ENCODE measurements at regions not wholly inside any gene's neighbourhood (a gene's known extent, or its start where the extent isn't known, plus 50 kb on each side); places are given as distances from the start of the nearest gene placed in this dataset.
"Not testable (repeated sequence)": the region's sequence is repeated elsewhere in the genome, so short reads cannot be mapped to it uniquely, and the experiment has no call there.

- not testable (repeated sequence) for DNase-seq (ENCODE audit: low read depth in 2 of 3, low spot score in 2 of 3)
Observed at GRCh38 chr4:128422296-128422695, 134.7 kb upstream of the PGRMC2 start.

DNA sequence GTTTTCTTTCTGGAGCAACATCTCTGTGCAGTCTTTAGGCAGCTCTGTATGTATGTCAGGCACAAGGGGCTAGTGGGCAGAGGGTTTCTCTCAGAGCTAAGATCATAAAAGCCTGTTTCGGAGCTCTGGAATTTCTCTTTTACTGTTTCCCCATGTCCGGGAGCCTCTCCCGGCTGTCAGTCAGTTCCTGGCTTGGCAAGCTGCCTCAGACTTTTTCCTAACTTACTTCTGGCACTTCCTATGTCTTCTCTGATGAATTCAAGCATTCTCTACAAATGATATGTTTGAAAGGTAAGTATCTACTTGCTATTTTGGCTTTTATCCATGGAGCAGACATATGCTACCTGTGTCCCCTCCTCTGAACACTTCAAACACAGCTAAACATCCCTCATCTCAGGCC, 129.3 kb upstream of the PGRMC2 start:
- DNase-seq (ENCODE audit: low read depth in 2 of 3, low spot score in 2 of 3), result no peak

DNA sequence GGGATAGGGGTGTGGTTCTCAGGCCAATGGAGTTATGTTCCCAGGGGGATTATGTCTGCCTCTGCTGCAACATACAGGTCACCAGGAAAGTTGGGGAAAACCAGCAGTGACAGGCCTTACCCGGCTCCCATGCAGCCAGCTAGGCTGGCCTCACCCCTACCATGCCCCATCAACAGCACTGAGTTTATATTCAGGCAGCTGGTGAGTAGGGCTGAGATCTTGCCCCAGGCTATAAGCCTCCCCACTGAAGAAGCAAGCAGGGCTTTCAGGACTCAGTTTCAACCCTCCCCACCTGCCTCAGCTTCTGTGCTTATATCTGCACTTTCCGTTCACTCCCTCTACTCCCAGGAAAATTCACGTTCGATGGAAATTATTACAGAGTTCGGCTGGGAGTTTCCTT, 122.4 kb upstream of the PGRMC2 start:
- no peak for DNase-seq (ENCODE audit: low read depth in 2 of 3, low spot score in 2 of 3)

GRCh38 chr4:128403586-128403985, 116.0 kb upstream of the PGRMC2 start:
- DNase-seq (ENCODE audit: low read depth in 2 of 3, low spot score in 2 of 3), result no peak

GRCh38 chr4:128394778-128395177, 107.2 kb upstream of the PGRMC2 start:
- DNase-seq (ENCODE audit: low read depth in 2 of 3, low spot score in 2 of 3), result no peak

DNA sequence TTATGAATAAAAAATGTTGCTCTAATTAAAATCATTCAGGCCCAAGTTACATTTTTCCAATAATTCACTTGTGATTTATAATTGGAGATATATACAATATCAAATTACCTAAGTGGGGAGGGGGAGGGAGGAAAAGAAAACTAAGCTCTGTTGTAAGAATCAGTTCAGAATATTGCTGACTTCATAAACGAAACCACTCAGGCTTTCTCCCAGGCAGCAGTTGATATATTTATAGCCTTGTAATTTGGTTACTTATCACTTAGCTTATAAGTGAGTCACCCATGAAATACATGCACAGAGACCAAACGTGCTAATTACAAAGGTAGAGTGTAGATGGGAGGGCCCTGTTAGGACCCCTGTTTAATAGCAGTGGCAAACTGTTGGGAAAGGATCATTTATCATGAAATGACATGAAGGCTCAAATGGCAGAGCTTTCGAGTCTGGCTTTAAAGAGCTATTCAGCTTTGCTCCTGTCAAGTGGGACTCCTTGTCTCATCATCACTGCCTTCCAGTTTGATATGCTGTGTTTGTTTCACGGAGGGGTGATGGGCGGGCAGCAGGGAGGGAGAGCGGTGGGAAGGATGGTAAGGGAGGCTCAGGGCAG, 105.6 kb upstream of the PGRMC2 start:
- peak in 1 of 3 donors; percentile 6 for DNase-seq (ENCODE audit: low read depth in 2 of 3, low spot score in 2 of 3)

- DNase-seq (ENCODE audit: low read depth in 2 of 3, low spot score in 2 of 3), result no peak
Observed at GRCh38 chr4:128390475-128390996, 102.9 kb upstream of the PGRMC2 start.

DNA sequence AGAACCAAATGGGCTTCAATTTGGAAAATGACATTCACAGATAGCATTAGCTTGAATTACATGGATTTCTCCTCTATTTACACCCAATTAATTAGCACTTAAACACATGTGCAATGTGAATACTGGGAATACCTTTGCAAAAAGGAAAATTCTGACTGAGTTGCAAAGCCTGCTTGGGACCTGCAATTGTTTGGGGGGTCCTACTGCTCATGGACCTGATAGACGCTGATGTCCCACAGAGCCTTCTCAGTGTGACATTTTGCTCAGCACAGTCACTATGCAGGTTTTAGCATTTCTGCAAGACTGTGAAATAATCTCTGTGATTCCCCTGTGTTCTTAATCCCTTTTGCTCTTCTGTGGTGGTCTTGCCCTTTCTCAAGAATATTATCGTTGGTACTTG, 101.2 kb upstream of the PGRMC2 start:
- DNase-seq (ENCODE audit: low read depth in 2 of 3, low spot score in 2 of 3), result no peak

DNA sequence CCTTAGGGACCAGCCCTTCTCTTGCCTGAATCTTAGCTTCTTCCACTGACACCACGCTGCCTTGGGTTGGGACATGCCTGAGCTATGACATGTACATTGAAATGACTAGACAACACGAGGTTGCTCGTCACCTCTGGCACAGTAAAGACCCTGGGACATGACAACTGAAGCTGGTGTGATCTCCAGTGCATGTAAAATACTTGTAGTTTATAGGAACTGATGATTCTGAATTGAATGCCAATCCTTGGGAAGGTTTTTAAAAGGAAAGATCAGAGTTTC, 100.7 kb upstream of the PGRMC2 start:
- DNase-seq (ENCODE audit: low read depth in 2 of 3, low spot score in 2 of 3), result no peak

- no peak for DNase-seq (ENCODE audit: low read depth in 2 of 3, low spot score in 2 of 3)
Observed at GRCh38 chr4:128387600-128388351, 100.2 kb upstream of the PGRMC2 start.

DNA sequence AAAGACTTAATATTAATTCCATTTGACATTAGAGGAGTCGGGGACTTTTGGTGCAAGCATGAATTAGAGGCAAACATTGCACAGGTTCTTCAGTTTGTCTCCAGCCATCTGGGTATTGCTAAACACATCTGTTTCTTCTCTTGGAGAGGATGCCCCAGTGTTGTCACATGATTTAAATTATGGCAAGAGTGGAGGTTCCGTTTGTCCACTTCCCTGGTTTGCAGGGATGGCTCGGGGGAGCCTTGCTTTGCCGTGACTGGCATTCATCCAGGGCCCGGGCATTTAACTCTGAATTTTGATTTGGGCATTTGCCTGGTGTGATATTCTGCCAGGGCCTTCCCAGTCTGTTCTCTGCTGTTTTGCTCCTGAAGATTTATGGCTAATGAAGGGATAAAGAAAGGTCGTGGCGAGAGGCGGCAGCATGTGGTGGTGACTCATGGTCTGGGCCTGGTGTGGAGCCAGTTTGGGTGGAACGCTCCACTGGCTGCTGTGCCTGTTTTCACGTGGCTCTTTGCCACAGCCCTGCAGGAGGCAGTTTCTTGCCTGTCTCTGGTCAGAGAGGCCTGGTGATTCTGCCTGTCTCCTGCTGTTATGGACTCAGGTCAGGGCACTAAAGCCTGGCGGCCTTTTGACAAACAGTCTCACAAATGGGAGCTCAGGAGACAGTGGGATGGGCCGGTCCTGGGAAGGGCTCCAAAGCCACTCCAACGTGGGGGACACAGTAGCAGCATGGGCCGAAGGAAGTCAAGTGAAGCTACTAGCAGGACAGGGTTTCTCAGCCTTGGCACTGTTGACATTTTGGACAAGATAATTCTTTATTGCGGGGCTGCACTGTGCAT, 99.4 kb upstream of the PGRMC2 start:
- peak in 2 of 3 donors; percentile 20 to 23 for DNase-seq (ENCODE audit: low read depth in 2 of 3, low spot score in 2 of 3)

DNA sequence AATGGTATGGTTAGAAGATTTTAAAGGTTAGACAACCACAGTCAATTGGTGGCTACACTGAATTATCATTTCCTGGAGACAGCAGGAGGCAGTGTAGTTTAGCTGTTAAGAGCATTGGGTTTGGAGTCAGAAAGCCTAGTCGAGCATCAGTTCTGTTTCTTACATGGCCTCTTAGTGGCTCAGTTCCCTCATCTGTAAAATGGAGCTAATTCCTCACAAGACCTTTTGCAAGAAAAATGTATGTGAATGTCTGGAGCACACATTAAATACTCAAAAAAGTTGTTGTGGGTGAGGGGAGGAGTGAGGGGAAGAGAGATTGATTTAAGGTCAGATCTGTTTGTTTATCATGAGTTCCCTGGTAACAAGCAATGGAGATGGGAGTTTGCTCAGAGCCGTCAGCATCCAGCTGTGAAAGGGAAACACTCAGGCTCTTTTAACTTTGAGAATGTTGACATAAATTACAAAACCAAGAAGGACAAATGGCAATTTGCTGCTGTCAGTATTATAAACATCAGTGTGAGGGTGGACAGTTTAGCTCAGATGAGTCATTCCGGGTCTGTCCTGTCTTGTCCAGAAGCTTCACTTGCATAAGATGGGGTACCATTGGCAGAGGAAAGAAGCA, 98.2 kb upstream of the PGRMC2 start:
- peak in 1 of 3 donors; percentile 7 for DNase-seq (ENCODE audit: low read depth in 2 of 3, low spot score in 2 of 3)

DNA sequence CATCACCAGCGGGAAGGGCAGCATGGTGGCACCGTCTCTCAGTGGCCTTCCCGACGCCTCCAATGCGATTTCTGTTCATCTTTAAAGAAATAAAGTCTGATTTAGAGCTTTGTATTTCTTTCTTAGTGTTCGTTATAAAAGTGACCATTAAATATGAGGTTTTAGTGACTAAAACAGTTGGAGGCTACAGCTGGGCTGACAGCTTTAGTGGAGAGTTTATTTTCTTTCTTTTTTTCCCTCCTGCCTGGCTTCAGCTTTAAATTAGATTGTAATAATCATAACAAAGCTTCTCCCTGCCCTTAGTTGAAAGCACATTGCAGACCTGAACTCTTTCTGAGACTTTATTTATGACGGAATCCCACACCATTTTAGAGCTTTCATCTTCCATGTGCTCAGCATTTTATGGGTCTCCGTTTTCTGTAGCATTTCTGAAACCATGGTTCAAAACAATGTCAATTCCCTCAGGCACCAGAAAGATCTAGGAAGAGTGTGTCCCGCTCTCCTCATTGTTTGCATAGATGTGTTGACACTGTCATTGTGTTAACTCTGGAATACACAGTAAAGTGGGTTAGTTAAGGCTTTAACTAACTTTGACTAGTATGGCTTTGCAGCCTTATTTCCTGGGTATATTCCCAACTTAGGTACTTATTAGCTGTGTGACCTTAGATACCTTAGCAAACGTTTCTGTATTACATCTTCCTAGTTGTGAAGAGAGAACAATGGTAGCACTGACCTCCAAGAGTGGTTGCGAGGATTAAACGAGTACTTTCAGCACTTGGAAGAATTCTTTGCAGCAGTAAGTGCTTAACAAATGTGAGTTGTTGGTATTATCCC, 97.4 kb upstream of the PGRMC2 start:
- no peak for DNase-seq (ENCODE audit: low read depth in 2 of 3, low spot score in 2 of 3)

DNA sequence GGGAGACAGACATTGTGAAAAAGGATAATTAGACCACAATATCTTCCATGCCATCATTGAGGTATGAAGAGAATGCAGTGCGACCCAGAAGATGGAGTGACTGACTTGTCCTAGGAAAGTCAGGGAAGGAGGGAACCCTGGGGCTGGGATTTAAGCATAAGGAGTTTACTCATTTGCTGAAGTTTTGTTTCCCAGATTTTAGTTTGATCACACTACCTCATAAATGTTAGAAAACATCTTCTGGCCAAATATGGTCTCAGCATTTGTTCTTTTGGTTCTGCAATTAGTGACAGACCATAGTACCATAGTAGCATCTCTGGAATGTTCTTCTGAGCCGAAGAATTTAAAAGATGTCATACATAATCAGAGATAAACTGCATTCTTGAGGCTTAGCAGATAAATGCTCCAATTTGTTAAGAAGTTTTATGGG, 96.5 kb upstream of the PGRMC2 start:
- DNase-seq (ENCODE audit: low read depth in 2 of 3, low spot score in 2 of 3), result no peak

- DNase-seq (ENCODE audit: low read depth in 2 of 3, low spot score in 2 of 3), result no peak
Observed at GRCh38 chr4:128381748-128382559, 94.3 kb upstream of the PGRMC2 start.

DNA sequence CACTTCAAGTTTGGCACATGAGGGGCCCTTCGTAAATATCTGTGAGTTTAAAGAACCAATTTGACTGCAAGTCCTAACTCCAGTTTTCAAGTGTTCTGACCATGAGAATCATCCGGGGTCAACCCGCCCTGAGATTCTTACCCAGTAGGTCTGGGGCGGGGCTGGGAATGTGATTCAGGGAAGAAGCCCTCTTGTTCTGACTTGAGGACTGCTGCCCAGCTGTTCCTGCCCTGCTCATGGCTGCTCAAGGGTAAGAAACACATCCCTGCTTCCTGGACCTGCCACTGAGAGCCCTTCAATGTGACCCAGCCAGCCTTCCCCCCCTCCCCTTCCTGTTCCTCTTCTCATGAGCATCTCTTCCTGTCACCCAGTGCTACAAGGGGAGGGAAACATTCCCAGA, 92.7 kb upstream of the PGRMC2 start:
- DNase-seq (ENCODE audit: low read depth in 2 of 3, low spot score in 2 of 3), result no peak

DNA sequence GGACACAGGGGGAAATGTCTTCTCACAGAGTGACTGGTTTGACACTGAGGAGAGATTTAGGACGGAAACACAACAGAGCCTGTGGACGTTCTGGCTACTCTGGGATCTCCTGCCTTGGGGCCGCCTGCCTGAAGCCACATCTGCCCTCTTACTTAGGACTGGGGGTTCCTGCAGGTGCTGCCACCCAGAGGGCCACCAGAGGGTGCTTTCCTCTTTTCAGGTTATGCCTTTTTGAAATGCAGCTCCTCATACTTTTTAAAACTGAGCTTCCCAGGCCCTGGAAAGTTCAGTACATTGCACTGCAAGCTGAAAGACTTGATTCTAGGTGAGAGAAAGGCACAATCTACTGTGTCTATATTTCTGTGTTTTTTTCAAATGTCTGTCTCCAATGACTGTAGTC, 92.2 kb upstream of the PGRMC2 start:
- DNase-seq (ENCODE audit: low read depth in 2 of 3, low spot score in 2 of 3), result peak in 1 of 3 donors; percentile 25

GRCh38 chr4:128378668-128379067, 91.1 kb upstream of the PGRMC2 start:
- DNase-seq (ENCODE audit: low read depth in 2 of 3, low spot score in 2 of 3), result no peak

- DNase-seq (ENCODE audit: low read depth in 2 of 3, low spot score in 2 of 3), result no peak
Observed at GRCh38 chr4:128376958-128377357, 89.3 kb upstream of the PGRMC2 start.
